K562 (cell line): ENCODE measurements at regions not wholly inside any gene's neighbourhood (a gene's known extent, or its start where the extent isn't known, plus 50 kb on each side); places are given as distances from the start of the nearest gene placed in this dataset.

Experiments used
- DPF2 ChIP-seq: fragments of 450-650 bp; IDR thresholded peaks from 2 replicates; pipeline ENCODE4 v1.6.1; 2016
- EP300 ChIP-seq: IDR thresholded peaks from 2 replicates; pipeline ENCODE4 v1.6.1; 2012; ENCODE audit warnings: low read length, improper control_type of control experiment
- ETS1 ChIP-seq: conservative IDR thresholded peaks from 2 replicates; pipeline ENCODE4 v1.6.1; 2011; ENCODE audit warnings: low read depth, mild to moderate bottlenecking, low read length; ENCODE audit not compliant: control insufficient read depth
- PKNOX1 ChIP-seq: fragments of 450-650 bp; IDR thresholded peaks from 2 replicates; pipeline ENCODE4 v1.6.1; 2016
- POLR2A ChIP-seq: fragments of 450-650 bp; conservative IDR thresholded peaks from 2 replicates; pipeline ENCODE4 v1.6.1; 2016
- RBM22 ChIP-seq: fragments of 200-400 bp; formaldehyde crosslinking; IDR thresholded peaks from 2 replicates; pipeline ENCODE4 v1.6.1; 2018; ENCODE audit warnings: low read length, low read depth; ENCODE audit not compliant: poor library complexity, severe bottlenecking
- TCF7L2 ChIP-seq: fragments of 150-350 bp; IDR thresholded peaks from 2 replicates; pipeline ENCODE4 v1.6.1; 2016; ENCODE audit warnings: low read depth, mild to moderate bottlenecking, low read length, moderate library complexity
- TFAM ChIP-seq: fragments of 250-450 bp; sonication (Bioruptor Pico); conservative IDR thresholded peaks from 2 replicates; pipeline ENCODE4 v1.5.0; 2021; ENCODE audit warnings: mild to moderate bottlenecking, moderate library complexity
- ZBED1 ChIP-seq: IDR thresholded peaks from 2 replicates; pipeline ENCODE4 v1.6.1; 2014
- ZNF282 ChIP-seq: sonication (generic); formaldehyde crosslinking; IDR thresholded peaks from 2 replicates; pipeline ENCODE4 v1.8.1; 2023; ENCODE audit warnings: missing genetic modification reagents
- ZNF766 ChIP-seq: fragments of 200-800 bp; sonication (Bioruptor generic); conservative IDR thresholded peaks from 2 replicates; pipeline ENCODE4 v1.6.1; 2016; ENCODE audit warnings: missing genetic modification characterization, missing compliant biosample characterization
- ZNF79 ChIP-seq: fragments of 250-450 bp; sonication (Bioruptor Pico); IDR thresholded peaks from 2 replicates; pipeline ENCODE4 v1.4.0; 2020; ENCODE audit warnings: low read depth, mild to moderate bottlenecking, moderate library complexity
- ZSCAN32 ChIP-seq: fragments of 450-650 bp; formaldehyde crosslinking; IDR thresholded peaks from 2 replicates; pipeline ENCODE4 v1.4.0; 2020; ENCODE audit warnings: mild to moderate bottlenecking, moderate library complexity
- TF ChIP-seq, protein P1 (sequence below), 3 experiments: IDR thresholded peaks in 2 of 3; conservative IDR thresholded peaks in 1 of 3; 2 replicates each; pipeline ENCODE4 v1.5.1; 2011 to 2012; ENCODE audit warnings: low read length in 3 of 3, mild to moderate bottlenecking in 3 of 3, control low read depth in 2 of 3, improper control_type of control experiment in 1 of 3, inconsistent platforms in 1 of 3, low read depth in 1 of 3, mixed read lengths in 1 of 3, moderate library complexity in 1 of 3; ENCODE audit not compliant: insufficient read depth in 2 of 3

- TF ChIP-seq, protein P1, sequence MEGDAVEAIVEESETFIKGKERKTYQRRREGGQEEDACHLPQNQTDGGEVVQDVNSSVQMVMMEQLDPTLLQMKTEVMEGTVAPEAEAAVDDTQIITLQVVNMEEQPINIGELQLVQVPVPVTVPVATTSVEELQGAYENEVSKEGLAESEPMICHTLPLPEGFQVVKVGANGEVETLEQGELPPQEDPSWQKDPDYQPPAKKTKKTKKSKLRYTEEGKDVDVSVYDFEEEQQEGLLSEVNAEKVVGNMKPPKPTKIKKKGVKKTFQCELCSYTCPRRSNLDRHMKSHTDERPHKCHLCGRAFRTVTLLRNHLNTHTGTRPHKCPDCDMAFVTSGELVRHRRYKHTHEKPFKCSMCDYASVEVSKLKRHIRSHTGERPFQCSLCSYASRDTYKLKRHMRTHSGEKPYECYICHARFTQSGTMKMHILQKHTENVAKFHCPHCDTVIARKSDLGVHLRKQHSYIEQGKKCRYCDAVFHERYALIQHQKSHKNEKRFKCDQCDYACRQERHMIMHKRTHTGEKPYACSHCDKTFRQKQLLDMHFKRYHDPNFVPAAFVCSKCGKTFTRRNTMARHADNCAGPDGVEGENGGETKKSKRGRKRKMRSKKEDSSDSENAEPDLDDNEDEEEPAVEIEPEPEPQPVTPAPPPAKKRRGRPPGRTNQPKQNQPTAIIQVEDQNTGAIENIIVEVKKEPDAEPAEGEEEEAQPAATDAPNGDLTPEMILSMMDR (IDR thresholded peaks at IDR 0.05 in 2 of 3, conservative IDR thresholded peaks at IDR 0.05 in 1 of 3; ENCODE audit: insufficient read depth in 2 of 3, low read depth in 1 of 3, low read length in 3 of 3) = no peak
- TF ChIP-seq TFAM (CRISPR knock-in tag) (no peak), ZNF79 (CRISPR knock-in tag) (no peak), ZBED1 (no peak), POLR2A (no peak), ETS1 (no peak), ZSCAN32 (CRISPR knock-in tag) (no peak), ZNF282 (CRISPR knock-in tag) (no peak), RBM22 (no peak), PKNOX1 (no peak), EP300 (no peak), DPF2 (no peak), ZNF766 (CRISPR knock-in tag) (no peak), TCF7L2 (no peak)
These were observed 97.4 kb upstream of the RBMS3 start for GRCh38 chr3:29183346-29184087.
